NCI-H748 (cell line): ENCODE measurements at regions not wholly inside any gene's neighbourhood (a gene's known extent, or its start where the extent isn't known, plus 50 kb on each side); places are given as distances from the start of the nearest gene placed in this dataset.
"Not testable (repeated sequence)": the region's sequence is repeated elsewhere in the genome, so short reads cannot be mapped to it uniquely, and the experiment has no call there.

Experiments
- DNase-seq: peaks from one replicate; lab custom pipeline; 2025; ENCODE audit not compliant: unreplicated experiment; lab: John Stamatoyannopoulos, UW

DNA sequence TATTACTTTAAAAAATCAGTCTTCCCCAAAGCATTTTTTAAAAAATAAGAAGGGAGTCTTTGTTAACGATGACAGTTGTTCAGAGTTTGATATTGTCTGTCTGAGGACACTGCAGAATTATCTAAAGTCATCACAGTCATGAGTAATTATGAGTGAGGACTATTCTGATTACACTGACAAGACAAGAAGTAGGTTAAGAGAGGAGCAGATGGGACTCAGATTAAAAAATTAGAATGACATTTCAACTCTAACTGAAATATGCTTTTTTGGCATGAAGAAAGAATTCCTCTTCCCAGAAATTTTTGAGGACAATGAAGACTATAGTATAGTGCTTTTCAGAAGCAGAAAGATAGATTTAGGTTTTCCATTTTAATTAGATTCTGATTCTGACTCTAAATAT is 456.5 kb downstream of the EPHA7 start:
- no peak for DNase-seq

- DNase-seq = not testable (repeated sequence)
These were observed 467.2 kb downstream of the EPHA7 start for GRCh38 chr6:92952111-92952510.

DNA sequence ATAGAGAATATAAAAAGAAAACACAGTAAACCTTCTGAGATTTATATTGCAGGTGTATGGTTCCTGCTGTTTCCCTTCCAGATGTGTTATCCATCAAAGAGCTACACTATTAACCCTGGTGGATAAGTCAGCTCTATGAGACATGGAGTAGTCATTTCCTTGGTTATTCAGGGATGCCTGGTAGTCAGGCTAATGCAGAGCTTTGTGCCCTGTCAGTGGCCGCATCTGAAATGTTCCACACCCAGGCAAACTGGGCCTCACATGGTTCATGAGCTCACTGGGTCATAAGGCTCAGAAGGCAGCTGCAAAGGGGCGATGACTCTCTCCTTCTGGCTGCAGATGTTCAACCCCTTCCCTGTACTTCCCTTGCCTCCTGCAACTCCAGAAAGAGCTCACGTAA is 473.6 kb downstream of the EPHA7 start:
- no peak for DNase-seq

DNA sequence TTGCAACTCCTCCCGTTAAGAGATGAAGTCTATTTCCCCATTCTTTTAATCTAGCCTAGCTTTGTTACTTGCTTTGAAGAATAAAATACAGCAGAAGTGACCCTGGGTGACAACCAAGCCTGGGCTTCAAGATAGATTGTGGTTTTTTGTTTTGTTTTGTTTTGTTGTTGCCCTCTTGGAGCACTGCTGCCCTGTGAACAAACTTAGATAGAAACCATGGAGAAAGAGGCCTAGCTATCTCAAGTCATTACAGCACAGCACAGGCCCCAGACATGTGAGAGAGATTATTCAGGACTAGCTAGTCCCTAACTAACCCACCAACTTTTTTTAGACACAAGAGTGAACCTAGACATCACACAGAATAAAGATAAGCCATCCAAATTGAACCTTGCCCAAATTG is 475.2 kb downstream of the EPHA7 start:
- DNase-seq = no peak

DNA sequence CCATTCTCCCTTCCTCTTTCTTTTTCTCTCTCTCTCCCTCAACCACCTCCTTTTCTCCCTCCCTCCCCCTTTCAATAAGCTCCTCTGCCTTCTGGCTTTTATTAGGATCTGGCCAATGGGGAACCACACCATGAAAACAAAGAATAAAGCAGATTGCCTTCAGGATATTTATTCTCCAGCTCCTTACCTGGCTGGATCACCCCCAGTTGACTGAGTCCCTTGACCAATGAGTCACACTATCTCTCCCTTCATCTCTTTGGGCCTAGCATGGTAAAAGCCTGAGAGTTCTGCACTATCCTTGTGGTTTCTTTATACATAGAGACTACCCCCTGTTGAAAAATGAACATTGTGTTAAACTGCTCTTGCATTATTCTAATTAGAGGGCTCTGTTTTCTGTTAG is 476.8 kb downstream of the EPHA7 start:
- DNase-seq = no peak

- no peak for DNase-seq
These were observed 484.7 kb downstream of the EPHA7 start for GRCh38 chr6:92934625-92935024.

GRCh38 chr6:92930171-92930570 is 489.2 kb downstream of the EPHA7 start:
- no peak for DNase-seq

DNA sequence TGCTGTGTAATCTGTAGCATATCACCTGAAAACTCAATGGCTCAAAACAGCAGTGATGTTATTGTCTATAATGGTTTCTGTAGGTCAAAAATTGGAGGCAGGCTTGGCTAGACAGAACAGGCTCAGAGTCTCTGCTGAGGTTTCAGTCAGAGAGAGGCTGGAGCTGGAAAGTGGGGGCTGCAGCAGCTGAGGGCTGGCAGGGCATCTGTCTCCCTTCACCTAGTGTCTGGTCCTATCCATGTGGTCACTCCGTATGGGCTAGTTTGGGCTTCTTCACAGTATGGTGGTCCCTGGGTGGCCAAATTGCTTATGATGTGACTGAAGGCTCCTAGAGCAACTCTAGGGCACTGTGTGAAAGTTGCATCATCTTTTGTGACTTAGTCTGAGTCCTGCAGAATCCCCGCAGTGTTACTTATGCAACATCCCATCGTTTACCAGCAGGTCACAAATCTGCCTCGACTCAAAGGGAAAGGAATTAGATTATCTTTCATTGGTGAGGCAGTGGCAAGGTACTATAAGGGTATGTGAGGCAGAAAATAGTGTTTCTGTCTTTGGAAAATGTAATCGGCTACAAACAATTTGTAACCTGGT is 497.0 kb downstream of the EPHA7 start:
- peak; percentile 22 for DNase-seq

GRCh38 chr6:92915466-92915865 is 503.9 kb downstream of the EPHA7 start:
- no peak for DNase-seq

DNA sequence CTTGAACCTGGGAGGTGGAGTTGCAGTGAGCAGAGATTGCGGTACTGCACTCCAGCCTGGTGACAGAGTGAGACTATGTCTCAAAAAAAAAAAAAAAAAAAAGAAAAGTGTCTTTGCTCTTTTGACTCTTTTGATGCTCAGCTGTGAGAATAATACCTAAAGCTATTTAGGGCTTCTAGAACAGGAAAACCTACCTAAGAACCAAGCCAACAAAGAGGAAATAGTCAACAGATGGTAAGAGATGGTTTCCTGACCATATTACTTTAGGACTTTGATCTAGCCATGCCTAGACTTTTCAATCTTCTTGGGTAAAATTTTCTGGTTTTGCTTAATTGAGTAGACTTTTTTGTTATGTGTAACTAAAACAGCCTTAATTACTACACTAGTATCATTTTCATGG is 508.1 kb downstream of the EPHA7 start:
- no peak for DNase-seq

GRCh38 chr6:92910646-92911045 is 508.7 kb downstream of the EPHA7 start:
- no peak for DNase-seq

- no peak for DNase-seq
These were observed 513.0 kb downstream of the EPHA7 start for GRCh38 chr6:92906385-92906784.

DNA sequence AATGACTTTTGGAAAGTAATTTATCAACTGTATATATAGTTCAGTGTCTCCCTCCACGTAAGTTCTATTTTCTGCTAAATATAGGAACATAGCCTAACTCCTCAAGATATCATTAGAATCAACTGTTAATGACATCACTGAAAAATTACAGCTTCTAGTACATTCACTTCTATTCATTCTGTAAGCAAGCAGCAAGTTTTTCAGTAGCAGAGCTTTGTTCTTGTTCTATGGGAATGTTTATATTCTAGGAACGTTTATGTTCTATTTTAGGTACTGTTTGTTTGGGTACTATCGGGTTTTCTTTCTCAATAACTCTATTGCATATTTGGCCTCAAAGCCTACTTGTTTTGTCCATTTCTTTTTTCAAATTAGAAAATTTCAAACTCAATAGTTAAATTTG is 525.6 kb downstream of the EPHA7 start:
- DNase-seq = no peak

GRCh38 chr6:92892626-92893170 is 526.7 kb downstream of the EPHA7 start:
- peak; percentile 8 for DNase-seq

GRCh38 chr6:92888316-92888715 is 531.0 kb downstream of the EPHA7 start:
- peak; percentile 10 for DNase-seq

DNA sequence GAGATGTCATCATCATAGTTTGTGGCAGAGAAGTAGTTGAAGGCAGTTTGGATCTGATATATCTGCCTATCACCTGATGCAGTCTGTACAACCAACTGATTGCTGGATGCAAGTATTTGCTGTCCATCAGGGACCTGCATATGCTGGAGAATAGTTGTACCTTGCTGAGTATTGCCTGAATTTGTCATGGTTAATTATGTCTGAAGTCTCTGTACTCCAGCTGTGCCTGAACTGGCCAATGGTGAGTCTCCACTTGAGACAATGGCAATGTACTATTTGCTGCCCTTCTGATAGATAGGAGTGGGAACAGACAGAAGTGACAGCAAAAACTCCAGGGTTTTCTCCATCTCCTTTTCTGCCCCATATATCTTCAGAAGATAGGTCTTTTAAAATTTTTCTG is 531.5 kb downstream of the EPHA7 start:
- no peak for DNase-seq

DNA sequence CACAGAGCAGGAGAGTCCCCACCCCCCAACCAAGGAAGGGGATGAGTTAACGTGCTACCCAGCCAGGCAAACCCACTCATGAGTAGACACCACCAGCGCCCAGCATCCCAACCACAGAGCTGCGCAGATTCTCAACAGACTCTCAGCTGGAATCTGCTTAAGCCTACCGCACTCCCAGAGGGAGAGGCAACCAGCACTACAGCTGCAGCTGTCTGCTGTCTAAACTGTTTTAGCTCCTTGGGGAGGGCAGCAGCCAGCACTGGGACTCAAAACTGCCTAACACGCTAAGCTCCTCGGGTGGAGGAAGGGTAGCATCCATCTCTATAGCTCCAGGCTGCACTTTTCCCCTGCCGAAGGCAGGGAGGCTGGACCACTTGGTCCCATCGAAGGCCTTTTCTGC is 539.8 kb downstream of the EPHA7 start:
- no peak for DNase-seq

DNA sequence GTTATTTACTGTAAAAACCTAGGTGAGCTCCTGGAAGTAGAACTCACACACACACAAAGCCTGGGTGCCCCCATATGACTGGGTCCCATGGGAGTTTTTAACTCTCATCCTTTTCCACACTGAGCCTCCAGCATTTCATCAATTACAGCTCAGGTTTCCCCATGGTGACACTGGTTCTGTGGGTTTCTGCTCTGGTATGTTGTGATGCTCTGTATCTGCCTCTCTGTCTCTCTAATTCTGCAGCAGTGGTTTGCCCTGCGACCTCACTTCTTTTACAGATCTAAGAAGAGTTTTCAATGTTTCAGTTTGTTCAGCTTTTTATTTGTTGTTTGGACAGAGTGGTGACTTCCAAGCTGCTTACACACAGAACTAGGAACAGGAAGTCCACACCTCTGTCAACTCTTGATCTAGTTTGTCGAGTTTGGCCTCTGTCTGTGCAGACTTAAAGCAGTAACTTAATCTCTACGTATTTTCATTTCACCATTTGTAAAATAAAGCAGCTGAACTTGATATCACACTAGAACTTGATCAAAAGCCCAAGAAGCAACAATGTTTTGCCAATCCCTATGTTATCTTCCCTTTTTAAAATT is 554.3 kb downstream of the EPHA7 start:
- DNase-seq = no peak

GRCh38 chr6:92849636-92850035 is 569.7 kb downstream of the EPHA7 start:
- no peak for DNase-seq

DNA sequence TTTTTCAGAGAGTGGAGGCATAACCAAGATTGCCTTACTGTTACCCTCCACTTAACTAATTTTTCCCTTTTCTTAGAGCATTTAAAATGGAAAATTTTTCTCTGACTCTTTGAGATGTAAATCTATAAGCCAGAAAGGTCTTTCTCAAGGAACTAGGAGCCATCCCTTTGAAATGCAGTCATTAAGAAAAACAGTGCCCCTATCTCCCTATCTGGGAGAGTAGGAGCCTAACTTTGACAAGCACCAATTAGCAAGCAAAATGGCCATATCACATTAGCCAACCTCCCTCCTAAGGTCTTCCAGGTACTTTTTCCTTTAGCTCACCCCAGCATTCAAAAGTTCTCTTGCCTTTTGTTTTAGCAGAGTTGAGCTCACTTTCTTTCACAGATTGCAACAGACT is 570.5 kb downstream of the EPHA7 start:
- no peak for DNase-seq

- DNase-seq = no peak
These were observed 570.9 kb downstream of the EPHA7 start for GRCh38 chr6:92848459-92848858.

- DNase-seq = no peak
These were observed 571.4 kb downstream of the EPHA7 start for GRCh38 chr6:92847988-92848387.
